Ureter (tissue), 1 donor: ENCODE measurements at regions not wholly inside any gene's neighbourhood (a gene's known extent, or its start where the extent isn't known, plus 50 kb on each side); places are given as distances from the start of the nearest gene placed in this dataset.

Source experiments
- DNase-seq: peaks from one replicate; pipeline ENCODE4 v3.0.0-alpha.2; 2020; ENCODE audit warnings: low spot score
- donor health status: DM: yes; HTN: yes; CAD: no.

- DNase-seq, result no peak
Measured at GRCh38 chr22:27679693-27680488, 121.7 kb downstream of the MN1 start.

GRCh38 chr22:27680636-27681035 lies 120.9 kb downstream of the MN1 start:
- DNase-seq, result no peak

DNA sequence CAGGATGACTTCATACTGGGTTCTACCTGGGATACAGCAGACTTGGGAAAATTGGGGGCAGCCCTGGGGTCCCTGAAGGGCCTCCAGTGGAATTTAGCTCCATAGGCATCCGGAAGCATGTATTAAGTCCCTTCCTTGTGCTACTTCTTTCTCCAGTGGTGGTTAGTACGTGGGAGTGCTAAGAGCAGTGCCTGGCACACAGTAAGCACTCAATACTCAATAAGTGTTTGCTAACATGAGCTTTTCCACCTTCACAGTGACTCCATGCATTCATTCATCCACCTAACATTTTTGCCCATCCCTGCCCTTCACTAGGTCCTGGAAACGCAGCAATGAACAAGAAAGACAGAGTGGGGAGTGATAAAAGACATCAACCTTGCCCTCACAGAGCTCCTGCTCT lies 120.5 kb downstream of the MN1 start:
- no peak for DNase-seq

GRCh38 chr22:27682437-27682836 lies 119.1 kb downstream of the MN1 start:
- DNase-seq, result no peak

- DNase-seq, result no peak
Measured at GRCh38 chr22:27684901-27685300, 116.7 kb downstream of the MN1 start.

- DNase-seq, result no peak
Measured at GRCh38 chr22:27685515-27685914, 116.0 kb downstream of the MN1 start.

GRCh38 chr22:27685970-27686369 lies 115.6 kb downstream of the MN1 start:
- DNase-seq, result no peak

DNA sequence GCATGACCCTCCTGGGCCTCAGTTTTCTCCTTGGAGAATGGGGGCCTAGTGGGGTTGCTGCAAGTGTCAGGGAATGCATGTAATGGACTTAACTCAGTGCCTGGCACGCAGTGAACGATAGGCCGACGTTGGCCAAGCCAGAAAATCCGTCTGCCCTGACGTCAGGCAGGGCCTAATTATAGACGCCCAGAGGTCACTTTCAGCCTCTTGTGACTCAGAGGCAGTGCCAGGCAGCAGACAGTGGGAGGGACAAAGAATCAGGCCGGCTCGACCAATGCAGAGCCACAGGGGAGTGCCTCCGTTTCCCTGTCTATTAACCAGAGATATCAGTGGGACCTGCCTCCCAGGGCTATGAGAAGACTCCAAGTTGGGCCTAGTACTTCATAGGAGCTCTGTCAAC lies 115.0 kb downstream of the MN1 start:
- DNase-seq, result peak; percentile 77

GRCh38 chr22:27687984-27688545 lies 113.5 kb downstream of the MN1 start:
- no peak for DNase-seq

DNA sequence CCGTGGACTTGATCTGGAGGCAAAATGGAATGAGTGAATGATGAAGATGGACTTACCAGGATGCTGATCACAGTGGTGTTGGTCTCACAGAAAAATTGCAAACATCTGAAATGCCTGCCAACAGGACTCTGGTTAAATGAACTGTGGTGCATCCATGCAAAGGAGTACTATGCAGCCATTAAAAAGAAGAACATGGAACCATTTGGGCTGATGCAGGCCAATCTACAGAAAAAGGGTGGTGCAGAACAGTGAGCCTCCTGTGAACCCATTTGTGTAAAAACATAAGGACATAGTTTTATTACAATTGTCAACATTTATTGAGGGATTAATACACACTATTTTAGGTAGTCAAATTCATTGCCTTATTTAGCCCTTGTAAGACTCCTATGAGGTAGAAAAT lies 111.9 kb downstream of the MN1 start:
- DNase-seq, result no peak

DNA sequence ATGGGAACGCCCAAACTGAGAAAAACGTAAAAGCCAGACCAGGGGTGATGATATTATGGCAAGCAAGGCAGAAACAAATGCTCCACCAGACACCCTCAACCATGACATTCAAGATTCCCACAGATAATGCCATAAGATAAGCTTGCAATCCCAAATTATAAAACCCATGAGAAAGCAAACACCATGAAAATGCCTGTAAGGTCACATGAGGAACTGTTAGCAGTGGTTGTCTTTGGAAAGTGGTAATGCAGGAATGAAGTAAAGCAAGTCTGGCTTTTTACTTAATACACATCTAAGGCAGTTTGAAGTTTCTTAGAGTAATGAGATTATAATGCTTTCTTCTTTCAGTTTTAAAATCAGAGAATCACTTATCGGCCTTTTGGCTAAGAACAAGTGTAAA lies 111.0 kb downstream of the MN1 start:
- no peak for DNase-seq

- DNase-seq, result no peak
Measured at GRCh38 chr22:27692243-27692642, 109.3 kb downstream of the MN1 start.

DNA sequence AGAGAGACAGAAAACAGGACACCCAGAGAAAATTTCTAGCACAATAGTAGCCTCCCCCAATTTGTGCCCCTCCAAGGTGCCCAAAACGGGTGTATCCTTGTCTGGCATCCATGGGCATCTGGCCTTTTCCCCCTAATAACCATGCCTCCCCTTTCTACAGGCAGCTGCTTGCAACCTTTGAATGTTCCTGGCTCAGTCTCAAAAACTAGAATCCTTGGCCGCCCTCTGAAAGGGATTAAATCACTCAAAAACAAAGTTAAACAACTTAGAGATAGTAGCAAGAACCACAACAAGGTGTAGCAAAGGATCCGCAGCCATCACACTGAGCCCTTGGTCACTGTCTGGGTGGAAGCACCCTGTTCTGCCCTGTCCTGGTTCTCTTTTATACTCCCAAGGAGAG lies 105.6 kb downstream of the MN1 start:
- DNase-seq, result no peak

- no peak for DNase-seq
Measured at GRCh38 chr22:27697888-27698287, 103.7 kb downstream of the MN1 start.
